SK-N-SH (cell line): ENCODE measurements at regions not wholly inside any gene's neighbourhood (a gene's known extent, or its start where the extent isn't known, plus 50 kb on each side); places are given as distances from the start of the nearest gene placed in this dataset.

Experiments used
- CTCF ChIA-PET: fragments of 300-600, 350-600 bp; formaldehyde crosslinking; extraction: SDS; loops from one replicate; lab custom pipeline; 2021; lab: Yijun Ruan, JAX
- POLR2A ChIA-PET: fragments of 350-600 bp; sonication (Branson Sonifier 250); formaldehyde crosslinking; extraction: SDS; loops from one replicate; lab custom pipeline; 2020; ENCODE audit warnings: antibody characterized with exemption, inconsistent platforms; lab: Yijun Ruan, JAX
- DNase-seq: peaks from one replicate; pipeline ENCODE4 v3.0.0; 2012
- H2AFZ ChIP-seq: fragments of 200-600 bp; sonication (generic); 2 replicates; pipeline ENCODE4 v1.8.1; 2016; ENCODE audit warnings: antibody characterized with exemption, mild to moderate bottlenecking, low read depth
- H3F3A ChIP-seq: fragments of 200-600 bp; sonication (generic); replicated peaks from 2 replicates; pipeline ENCODE3; 2016; ENCODE audit warnings: antibody characterized with exemption, mild to moderate bottlenecking; ENCODE audit not compliant: insufficient read depth
- H3K27ac ChIP-seq, 2 experiments: fragments of 200-500 bp in 1 of 2; fragments of 200-600 bp in 1 of 2; sonication (Bioruptor generic) in 1 of 2; sonication (generic), shearing (Covaris generic) in 1 of 2; 2 replicates each; pipeline versions ENCODE4 v1.5.1 to v1.6.1; 2014 to 2016; ENCODE audit warnings: low read depth in 2 of 2, inconsistent platforms in 1 of 2, low read length in 1 of 2, mild to moderate bottlenecking in 1 of 2, mixed read lengths in 1 of 2
- H3K27me3 ChIP-seq: fragments of 200-600 bp; sonication (generic), shearing (Covaris generic); 2 replicates; pipeline ENCODE4 v1.6.1; 2016; ENCODE audit warnings: mixed run types; ENCODE audit not compliant: insufficient read depth
- H3K36me3 ChIP-seq, 2 experiments: fragments of 200-500 bp in 1 of 2; fragments of 200-600 bp in 1 of 2; sonication (Bioruptor generic) in 1 of 2; sonication (generic) in 1 of 2; replicated peaks in 1 of 2; 2 replicates each; pipeline versions ENCODE3 to v1.5.1; 2014 to 2016; ENCODE audit warnings: low read length in 1 of 2, mild to moderate bottlenecking in 1 of 2; ENCODE audit not compliant: insufficient read depth in 2 of 2, control insufficient read depth in 1 of 2
- H3K4me1 ChIP-seq, 2 experiments: fragments of 200-500 bp in 1 of 2; fragments of 200-600 bp in 1 of 2; sonication (Bioruptor generic) in 1 of 2; sonication (generic), shearing (Covaris generic) in 1 of 2; 2 replicates each; pipeline versions ENCODE4 v1.5.1 to v1.6.1; 2014 to 2016; ENCODE audit warnings: low read depth in 1 of 2, low read length in 1 of 2, mixed run types in 1 of 2; ENCODE audit not compliant: insufficient read depth in 2 of 2, control insufficient read depth in 1 of 2
- H3K4me2 ChIP-seq: fragments of 200-600 bp; sonication (generic), shearing (Covaris generic); 2 replicates; pipeline ENCODE4 v1.6.1; 2017; ENCODE audit warnings: mixed run types
- H3K4me3 ChIP-seq, 2 experiments: fragments of 200-500 bp in 1 of 2; fragments of 200-600 bp in 1 of 2; sonication (Bioruptor generic) in 1 of 2; sonication (generic), shearing (Covaris generic) in 1 of 2; 2 replicates each; pipeline versions ENCODE4 v1.5.1 to v1.8.1; 2014 to 2016; ENCODE audit warnings: low read depth in 2 of 2, inconsistent platforms in 1 of 2, low read length in 1 of 2, mild to moderate bottlenecking in 1 of 2, mixed read lengths in 1 of 2, moderate library complexity in 1 of 2
- H3K79me2 ChIP-seq: fragments of 200-600 bp; sonication (generic); 2 replicates; pipeline ENCODE4 v1.8.1; 2017; ENCODE audit warnings: mild to moderate bottlenecking; ENCODE audit not compliant: insufficient read depth
- H3K9ac ChIP-seq: fragments of 200-600 bp; sonication (generic); 2 replicates; pipeline ENCODE4 v1.6.1; 2017; ENCODE audit warnings: mixed run types
- H3K9me2 ChIP-seq: fragments of 200-600 bp; sonication (generic); 2 replicates; pipeline ENCODE4 v1.6.1; 2017; ENCODE audit warnings: mixed run types
- H3K9me3 ChIP-seq: fragments of 200-600 bp; sonication (generic); 2 replicates; pipeline ENCODE4 v1.6.1; 2017; ENCODE audit warnings: mixed run types, mild to moderate bottlenecking, moderate library complexity
- H4K20me1 ChIP-seq: fragments of 200-600 bp; sonication (generic); 2 replicates; pipeline ENCODE4 v1.6.1; 2017; ENCODE audit warnings: mild to moderate bottlenecking, mixed run types; ENCODE audit not compliant: insufficient read depth
- CHD2 ChIP-seq: fragments of 150-350 bp; IDR thresholded peaks from 2 replicates; pipeline ENCODE4 v1.6.1; 2018; ENCODE audit warnings: low read length; ENCODE audit not compliant: partially characterized antibody
- FOXM1 ChIP-seq: IDR thresholded peaks from 2 replicates; pipeline ENCODE4 v1.4.0; 2012; ENCODE audit warnings: low read depth, mild to moderate bottlenecking
- GABPA ChIP-seq: IDR thresholded peaks from 2 replicates; pipeline ENCODE4 v1.4.0; 2012; ENCODE audit warnings: low read depth, mild to moderate bottlenecking
- IRF3 ChIP-seq: fragments of 150-350 bp; IDR thresholded peaks from 2 replicates; pipeline ENCODE4 v1.6.1; 2016; ENCODE audit warnings: mild to moderate bottlenecking, low read depth, low read length
- JUND ChIP-seq: IDR thresholded peaks from 2 replicates; pipeline ENCODE4 v1.4.0; 2012
- MAX ChIP-seq: IDR thresholded peaks from 2 replicates; pipeline ENCODE4 v1.4.0; 2012; ENCODE audit warnings: low read depth
- MEF2A ChIP-seq: IDR thresholded peaks from 2 replicates; pipeline ENCODE4 v1.4.0; 2012; ENCODE audit warnings: low read depth, borderline replicate concordance
- MXI1 ChIP-seq: IDR thresholded peaks from 2 replicates; pipeline ENCODE4 v1.6.1; 2012; ENCODE audit warnings: mild to moderate bottlenecking, low read depth, low read length, improper control_type of control experiment
- NFIC ChIP-seq: IDR thresholded peaks from 2 replicates; pipeline ENCODE4 v1.4.0; 2012; ENCODE audit warnings: borderline replicate concordance
- NRF1 ChIP-seq: IDR thresholded peaks from 2 replicates; pipeline ENCODE4 v1.6.1; 2012; ENCODE audit warnings: low read depth, mild to moderate bottlenecking, low read length
- POLR2AphosphoS5 ChIP-seq: IDR thresholded peaks from 2 replicates; pipeline ENCODE4 v1.6.1; 2012; ENCODE audit warnings: low read depth, low read length
- RAD21 ChIP-seq: IDR thresholded peaks from 2 replicates; pipeline ENCODE4 v1.6.1; 2012; ENCODE audit warnings: mild to moderate bottlenecking, low read length
- RCOR1 ChIP-seq: fragments of 150-350 bp; IDR thresholded peaks from 2 replicates; pipeline ENCODE4 v1.6.1; 2017; ENCODE audit warnings: antibody characterized with exemption, low read length
- REST ChIP-seq: IDR thresholded peaks from 2 replicates; pipeline ENCODE4 v1.6.1; 2012; ENCODE audit warnings: mild to moderate bottlenecking, low read depth, low read length, moderate library complexity
- RFX5 ChIP-seq: IDR thresholded peaks from 2 replicates; pipeline ENCODE4 v1.6.1; 2012; ENCODE audit warnings: mild to moderate bottlenecking, improper control_type of control experiment, low read length
- RXRA ChIP-seq: IDR thresholded peaks from 2 replicates; pipeline ENCODE4 v1.4.0; 2012; ENCODE audit warnings: low read depth, mild to moderate bottlenecking, borderline replicate concordance
- SIN3A ChIP-seq: IDR thresholded peaks from 2 replicates; pipeline ENCODE4 v1.6.1; 2012; ENCODE audit warnings: low read depth, mild to moderate bottlenecking, low read length, moderate library complexity, borderline replicate concordance
- TAF1 ChIP-seq: IDR thresholded peaks from 2 replicates; pipeline ENCODE4 v1.6.1; 2012; ENCODE audit warnings: low read depth, mild to moderate bottlenecking, low read length, moderate library complexity, borderline replicate concordance
- TCF12 ChIP-seq: IDR thresholded peaks from 2 replicates; pipeline ENCODE4 v1.4.0; 2012
- TEAD4 ChIP-seq: IDR thresholded peaks from 2 replicates; pipeline ENCODE4 v1.4.0; 2012; ENCODE audit warnings: mild to moderate bottlenecking, borderline replicate concordance; ENCODE audit not compliant: insufficient read depth
- USF2 ChIP-seq: fragments of 150-350 bp; IDR thresholded peaks from 2 replicates; pipeline ENCODE4 v1.6.1; 2017; ENCODE audit warnings: antibody characterized with exemption, low read length, low read depth, borderline replicate concordance
- ZBTB33 ChIP-seq: IDR thresholded peaks from 2 replicates; pipeline ENCODE4 v1.4.0; 2012; ENCODE audit warnings: low read depth, borderline replicate concordance
- WGBS: methylation state at CpG from one replicate; pipeline ENCODE4 v1.1.6; 2017; ENCODE audit warnings: low lambda C conversion rate; 5-methylcytosine and 5-hydroxymethylcytosine counted together

GRCh38 chr3:25339225-25339624, 88.8 kb upstream of the RARB start (continued):
- TF ChIP-seq MAX: no peak
- no peak for TF ChIP-seq NRF1
- no peak for TF ChIP-seq IRF3
- no peak for TF ChIP-seq RCOR1

- H3K9me3 ChIP-seq: no peaks in the 10 kb centered on the region
- H4K20me1 ChIP-seq: no peaks in the 10 kb centered on the region
- no peaks in the 10 kb centered on the region for H3K79me2 ChIP-seq
- TF ChIP-seq REST (no peak), POLR2AphosphoS5 (no peak), RXRA (no peak), RCOR1 (no peak), TCF12 (no peak), NFIC (no peak), SIN3A (no peak), USF2 (no peak), CHD2 (no peak), JUND (no peak), ZBTB33 (no peak), FOXM1 (no peak), MXI1 (no peak), TEAD4 (no peak), IRF3 (no peak), TAF1 (no peak), RAD21 (no peak), RFX5 (no peak), GABPA (no peak), MEF2A (no peak)
- H3K27me3 ChIP-seq: no peaks in the 10 kb centered on the region
- no peak overlapping the region for H3K27ac ChIP-seq
- POLR2A ChIA-PET: no interaction called here
- no peak overlapping the region for H3K4me3 ChIP-seq
- no peaks in the 10 kb centered on the region for H3K9me2 ChIP-seq
- DNase-seq: no peak
- CTCF ChIA-PET: no interaction called here
- no peak overlapping the region for H3K4me2 ChIP-seq
- H3F3A ChIP-seq: no peaks in the 10 kb centered on the region
- no peak overlapping the region for H3K9ac ChIP-seq
- WGBS: 32% methylated on average over 1 of the region's 1 CpG
- no peak overlapping the region for H2AFZ ChIP-seq
- peaks cover 0 to 9% of the 10 kb centered on the region in 2 experiments; a peak in 2 of 4 replicates for H3K4me1 ChIP-seq
- H3K36me3 ChIP-seq: no peaks in the 10 kb centered on the region
Observed at GRCh38 chr3:25344670-25345069, 83.4 kb upstream of the RARB start.
